ENCODE measurements at regions not wholly inside any gene's neighbourhood (a gene's known extent, or its start where the extent isn't known, plus 50 kb on each side); places are given as distances from the start of the nearest gene placed in this dataset.

GRCh38 chr17:51524524-51524923 lies 264.2 kb downstream of the UTP18 start:
- TF ChIP-seq POLR2A (IDR thresholded peaks at IDR 0.05) (no peak), CTCF (IDR thresholded peaks at IDR 0.05) (no peak)
- intact Hi-C loops (cut with DNase I; ENCODE audit: low total_unique reads) = no loop called here
- H3K4me3 ChIP-seq = no peak overlapping the region
- H3K27ac ChIP-seq = no peak overlapping the region
- no peaks in the 10 kb centered on the region for H3K9me3 ChIP-seq
- H3K36me3 ChIP-seq = no peaks in the 10 kb centered on the region
- H3K27me3 ChIP-seq = no peaks in the 10 kb centered on the region
- DNase-seq = no peak
- no peaks in the 10 kb centered on the region for H3K4me1 ChIP-seq

DNA sequence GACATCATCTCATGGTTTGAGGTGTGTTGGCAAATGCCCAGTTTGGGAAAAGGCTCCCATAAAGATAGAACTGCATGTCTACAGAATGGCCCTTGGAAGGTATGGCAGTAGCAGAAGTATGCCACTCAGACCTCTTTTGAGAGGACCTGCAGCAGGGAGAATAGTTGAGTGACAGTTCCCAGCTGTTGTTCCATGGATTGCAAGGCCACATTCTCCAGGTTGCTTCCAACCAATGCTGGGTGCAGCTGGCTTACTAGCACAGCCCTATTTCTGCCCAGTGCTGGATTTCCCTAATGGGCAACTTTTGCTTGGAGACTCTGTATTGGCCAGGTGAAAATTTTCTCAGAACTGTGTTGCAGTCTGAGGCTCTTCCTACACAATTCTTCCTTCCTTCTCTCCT lies 266.2 kb downstream of the UTP18 start:
- Histone ChIP-seq H3K27ac (no peak overlapping the region), H3K4me3 (no peak overlapping the region), H3K4me1 (no peaks in the 10 kb centered on the region), H3K36me3 (no peaks in the 10 kb centered on the region), H3K9me3 (no peaks in the 10 kb centered on the region), H3K27me3 (no peaks in the 10 kb centered on the region)
- no peak for DNase-seq
- TF ChIP-seq POLR2A (IDR thresholded peaks at IDR 0.05) (no peak), CTCF (IDR thresholded peaks at IDR 0.05) (no peak)
- intact Hi-C loops (cut with DNase I; ENCODE audit: low total_unique reads) = no loop called here

DNA sequence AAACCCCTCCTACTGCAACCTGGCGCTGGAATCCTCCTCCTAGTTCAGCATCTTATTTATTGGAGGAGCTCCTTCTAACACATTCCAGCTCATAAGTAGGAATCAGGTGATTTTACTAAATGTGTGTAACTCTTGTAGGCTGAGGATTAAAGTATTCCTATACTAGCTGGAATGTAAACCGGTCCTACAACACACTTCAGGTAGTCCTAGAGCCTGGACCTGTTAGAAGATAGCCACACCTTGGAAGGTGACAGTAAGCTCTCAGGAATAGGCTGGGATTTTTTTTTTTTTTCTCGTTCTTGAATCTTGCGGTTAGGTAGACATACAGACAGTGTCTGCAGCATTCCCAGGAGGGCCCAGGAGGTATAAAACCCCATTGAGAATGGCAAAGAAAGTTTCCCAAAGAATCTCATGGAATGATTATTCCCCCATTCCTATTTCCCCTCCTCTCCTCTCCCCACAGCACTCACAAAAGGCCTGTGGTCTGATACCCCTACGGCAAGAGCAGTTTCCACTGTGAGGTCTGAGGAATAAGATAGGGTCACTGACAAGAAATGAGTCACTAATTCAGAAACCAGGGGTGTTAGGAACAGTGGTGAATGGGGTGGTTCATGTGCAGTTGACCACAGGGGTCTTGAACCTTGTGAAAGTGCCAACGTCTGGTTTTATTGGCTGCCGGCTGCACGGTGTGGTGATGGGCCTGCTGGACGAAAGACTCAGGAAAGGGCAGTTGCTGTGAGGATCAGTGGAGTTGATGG lies 267.1 kb downstream of the UTP18 start:
- no peak for TF ChIP-seq CTCF (IDR thresholded peaks at IDR 0.05)
- no peak overlapping the region for H3K4me3 ChIP-seq
- DNase-seq = no peak
- no peaks in the 10 kb centered on the region for H3K4me1 ChIP-seq
- no peaks in the 10 kb centered on the region for H3K27me3 ChIP-seq
- H3K36me3 ChIP-seq = no peaks in the 10 kb centered on the region
- H3K9me3 ChIP-seq = no peaks in the 10 kb centered on the region
- no peak overlapping the region for H3K27ac ChIP-seq
- intact Hi-C loops (cut with DNase I; ENCODE audit: low total_unique reads) = no loop called here

GRCh38 chr17:51528111-51528510 lies 267.8 kb downstream of the UTP18 start:
- Histone ChIP-seq H3K4me1 (no peaks in the 10 kb centered on the region), H3K27ac (no peak overlapping the region), H3K9me3 (no peaks in the 10 kb centered on the region), H3K4me3 (no peak overlapping the region), H3K36me3 (no peaks in the 10 kb centered on the region), H3K27me3 (no peaks in the 10 kb centered on the region)
- no peak for DNase-seq
- intact Hi-C loops (cut with DNase I; ENCODE audit: low total_unique reads) = no loop called here
- no peak for TF ChIP-seq POLR2A (IDR thresholded peaks at IDR 0.05)
- TF ChIP-seq CTCF (IDR thresholded peaks at IDR 0.05) = no peak

GRCh38 chr17:51533219-51533618 lies 272.9 kb downstream of the UTP18 start:
- no peaks in the 10 kb centered on the region for H3K9me3 ChIP-seq
- H3K36me3 ChIP-seq = no peaks in the 10 kb centered on the region
- no peak overlapping the region for H3K4me3 ChIP-seq
- DNase-seq = no peak
- no peaks in the 10 kb centered on the region for H3K27me3 ChIP-seq
- intact Hi-C loops (cut with DNase I; ENCODE audit: low total_unique reads) = no loop called here
- no peak overlapping the region for H3K27ac ChIP-seq
- no peak for TF ChIP-seq POLR2A (IDR thresholded peaks at IDR 0.05)
- no peak for TF ChIP-seq CTCF (IDR thresholded peaks at IDR 0.05)
- H3K4me1 ChIP-seq = no peaks in the 10 kb centered on the region

All from uterus (tissue), 3 donors.